Hematopoietic multipotent progenitor cell treated with erythropoietin and hydrocortisone succinate and interleukin-3 and kit ligand, for 8 days (in vitro differentiated cells): ENCODE measurements at regions not wholly inside any gene's neighbourhood (a gene's known extent, or its start where the extent isn't known, plus 50 kb on each side); places are given as distances from the start of the nearest gene placed in this dataset.
A peak's percentile ranks its signal among the peaks of the same experiment; 100 is the strongest.

Source experiments
- DNase-seq: peaks from one replicate; pipeline ENCODE4 v3.0.0-alpha.2; 2015

GRCh38 chr1:87196110-87196827 lies 132.4 kb upstream of the LMO4 start:
- DNase-seq = no peak

DNA sequence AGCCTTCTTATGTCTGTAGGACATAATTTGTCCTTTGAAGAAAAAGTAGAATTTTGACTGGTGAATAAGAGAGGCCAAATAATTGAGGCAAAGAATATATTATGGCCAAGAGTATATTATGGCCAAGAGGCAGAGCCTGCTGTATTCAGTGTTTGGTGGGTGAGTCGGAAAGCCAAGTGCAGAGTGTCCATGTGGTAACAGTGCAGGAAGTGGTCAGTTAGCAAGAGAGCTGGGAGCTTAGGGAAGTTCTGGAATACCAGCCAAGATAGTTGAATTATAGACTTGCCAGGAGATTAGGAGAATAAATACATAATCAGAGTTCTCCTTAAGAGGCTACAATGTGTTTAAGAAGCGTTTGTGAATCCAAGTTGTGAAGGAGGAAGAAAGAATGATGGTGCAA lies 131.5 kb upstream of the LMO4 start:
- DNase-seq = no peak

GRCh38 chr1:87197641-87198040 lies 131.0 kb upstream of the LMO4 start:
- no peak for DNase-seq

DNA sequence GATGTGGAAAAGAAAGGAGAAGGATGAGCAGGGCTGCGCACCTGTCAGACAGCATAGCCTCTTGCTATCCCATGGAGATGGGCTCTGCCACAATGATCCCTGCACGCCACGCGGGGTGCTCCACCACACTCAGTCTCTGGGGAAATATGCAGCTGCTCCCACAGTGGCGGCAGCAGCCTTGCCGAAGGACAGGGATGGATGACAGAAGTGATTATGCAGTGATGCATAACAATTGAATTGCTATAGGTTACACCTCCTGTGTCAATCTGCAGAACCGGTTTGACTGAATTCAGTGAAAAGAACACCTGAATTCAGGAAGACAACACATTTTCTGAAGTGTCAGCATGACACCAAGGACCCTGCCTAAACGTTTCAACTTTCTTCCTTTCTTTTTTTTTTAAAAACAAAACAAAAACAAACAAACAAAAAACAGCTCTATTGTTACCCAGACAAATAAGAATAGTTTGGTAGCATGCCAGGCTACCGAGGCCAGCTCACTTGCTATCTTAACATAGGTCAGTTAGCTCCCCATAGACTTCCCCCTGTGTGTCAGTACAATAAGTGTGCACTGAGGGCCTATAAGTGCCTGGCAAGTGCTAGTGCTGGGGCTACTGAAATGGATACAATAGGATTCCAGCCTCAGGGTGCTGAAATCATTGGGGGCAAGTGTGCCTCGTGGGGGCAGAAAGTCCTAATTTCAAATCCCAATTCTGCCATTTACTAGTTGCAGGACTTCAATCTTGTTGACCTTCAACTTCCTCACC lies 127.6 kb upstream of the LMO4 start:
- DNase-seq = no peak

DNA sequence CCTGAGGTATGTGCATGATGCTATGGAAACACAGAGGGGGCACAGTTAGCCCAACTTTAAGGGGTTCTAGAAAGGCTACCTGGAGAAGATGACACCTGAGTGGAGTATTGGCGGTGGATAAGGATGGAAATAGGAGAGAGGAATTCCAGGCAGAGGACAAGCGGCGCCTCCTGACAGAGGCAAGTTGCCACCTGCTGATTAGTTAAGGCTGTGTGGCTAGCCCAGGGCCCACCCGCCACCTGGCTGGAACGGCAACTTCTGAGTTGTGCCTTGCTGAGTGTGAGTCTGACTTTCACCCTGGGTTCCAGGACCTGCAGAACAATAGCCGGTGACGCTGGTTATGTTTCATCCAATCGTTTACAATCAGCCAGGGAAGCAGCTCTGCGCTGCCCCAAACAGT lies 126.9 kb upstream of the LMO4 start:
- no peak for DNase-seq

GRCh38 chr1:87202451-87202850 lies 126.2 kb upstream of the LMO4 start:
- no peak for DNase-seq

GRCh38 chr1:87202922-87203655 lies 125.6 kb upstream of the LMO4 start:
- DNase-seq = peak; percentile 42

GRCh38 chr1:87203904-87204303 lies 124.8 kb upstream of the LMO4 start:
- DNase-seq = no peak

GRCh38 chr1:87204441-87204840 lies 124.2 kb upstream of the LMO4 start:
- DNase-seq = no peak

DNA sequence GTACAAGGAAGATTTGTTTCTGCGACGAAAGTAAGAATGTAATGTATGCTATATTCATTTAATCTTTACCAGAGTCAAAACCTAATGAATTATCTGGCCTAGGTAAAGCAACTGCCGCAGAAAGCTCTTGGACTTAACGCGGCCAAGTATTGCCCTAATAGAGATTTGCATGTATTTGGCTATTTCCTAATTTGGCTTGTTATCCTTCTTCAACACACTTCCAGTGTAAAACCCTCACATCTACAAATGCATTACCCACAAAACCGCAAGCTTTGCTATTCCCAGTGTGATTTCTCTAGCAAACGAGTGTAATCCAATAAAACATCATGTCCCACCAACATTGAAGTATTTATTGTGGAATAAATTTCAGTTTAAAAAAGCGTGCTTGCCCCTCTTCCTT lies 123.8 kb upstream of the LMO4 start:
- peak; percentile 31 for DNase-seq

DNA sequence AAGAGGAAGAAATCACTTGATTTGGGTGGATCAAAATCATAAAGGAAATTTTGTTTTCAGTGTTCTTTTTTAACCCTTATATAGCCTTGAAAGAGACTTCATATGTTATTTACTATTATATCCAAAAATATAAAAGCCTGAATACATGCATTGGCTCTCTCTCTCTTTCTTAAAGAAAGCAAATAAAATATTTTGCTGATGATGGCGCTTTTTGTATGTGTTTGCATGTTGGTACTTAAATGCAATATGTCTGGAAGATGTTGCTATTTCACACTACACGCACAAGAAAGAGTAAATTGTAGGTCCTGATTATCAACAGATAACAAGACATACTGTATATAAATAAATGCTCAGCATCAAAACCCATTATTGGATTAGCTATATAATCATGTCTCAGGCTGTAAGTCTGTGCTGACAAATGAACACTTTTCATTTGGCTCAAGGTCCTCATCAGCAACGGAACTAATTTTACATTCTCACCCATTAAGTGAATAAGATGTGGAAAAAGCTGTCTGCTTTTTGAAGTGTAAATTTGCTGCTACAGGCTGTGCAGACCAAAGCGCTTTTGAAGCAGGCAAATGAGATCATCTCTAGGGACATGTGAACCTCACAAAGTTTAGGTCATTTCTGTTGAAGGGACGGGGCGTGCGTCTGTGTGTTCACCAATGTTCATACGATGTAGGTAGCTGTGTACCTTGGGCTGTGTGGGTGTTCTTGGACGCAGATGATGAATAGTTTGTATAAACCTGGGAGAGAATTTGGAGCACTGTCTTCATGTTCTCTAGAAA lies 122.4 kb upstream of the LMO4 start:
- no peak for DNase-seq

DNA sequence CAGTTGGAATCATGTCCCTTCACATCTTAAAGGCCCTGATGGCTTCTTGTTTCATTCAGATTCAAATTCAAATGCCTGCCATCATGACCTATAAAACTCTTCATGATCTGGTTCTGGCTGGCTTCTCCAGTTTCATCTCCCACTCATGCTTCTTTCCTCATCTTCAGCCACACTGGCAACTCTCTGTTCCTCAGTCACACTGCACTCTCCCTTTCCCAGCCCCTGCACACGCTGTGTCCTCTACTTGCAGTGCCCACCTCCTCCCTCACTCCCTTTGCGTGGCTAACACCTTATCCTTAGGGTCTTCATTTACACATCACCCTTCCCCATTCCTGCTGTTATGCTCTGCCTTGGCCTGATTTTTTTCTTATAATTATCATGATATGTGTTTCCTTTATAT lies 120.6 kb upstream of the LMO4 start:
- DNase-seq = no peak

DNA sequence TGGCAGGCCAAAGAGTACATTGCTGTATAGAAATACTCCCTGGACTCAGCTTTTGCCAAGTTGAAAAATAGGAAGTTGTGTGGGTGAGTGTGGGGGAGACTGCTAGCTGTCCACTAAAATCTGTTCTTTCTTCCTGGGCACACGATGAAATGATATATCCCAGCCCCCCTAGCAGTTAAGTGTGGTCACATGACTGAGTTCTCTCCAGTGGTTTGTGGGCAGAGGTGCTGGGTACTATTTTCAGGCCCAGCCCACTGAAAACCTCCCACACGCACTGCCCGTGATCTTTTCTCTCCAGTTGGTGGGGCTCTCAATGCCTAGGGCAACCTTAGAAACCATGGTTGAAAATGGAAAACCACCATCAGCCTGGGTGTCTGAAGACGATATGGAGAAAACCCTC lies 119.7 kb upstream of the LMO4 start:
- DNase-seq = no peak

GRCh38 chr1:87210151-87210550 lies 118.5 kb upstream of the LMO4 start:
- no peak for DNase-seq

GRCh38 chr1:87212431-87213134 lies 116.1 kb upstream of the LMO4 start:
- no peak for DNase-seq

DNA sequence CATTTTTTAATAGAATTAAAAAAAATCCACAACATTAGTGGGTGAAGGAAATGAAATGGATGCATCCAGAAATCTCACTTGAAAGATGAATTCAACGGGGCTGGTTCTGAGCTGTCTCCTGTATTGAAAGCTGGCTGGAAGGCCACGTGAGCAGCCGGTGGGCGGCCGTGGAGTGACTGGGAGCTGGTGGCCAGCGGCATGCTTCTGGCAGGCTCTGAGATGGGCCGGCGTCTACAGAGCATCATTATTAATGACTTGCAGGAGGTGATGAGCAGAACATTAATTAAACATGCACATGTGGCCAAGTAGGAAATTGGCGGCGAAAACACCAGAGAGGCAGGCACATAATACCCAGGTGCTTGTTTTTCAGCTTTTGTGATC lies 115.6 kb upstream of the LMO4 start:
- no peak for DNase-seq

- no peak for DNase-seq
These were observed 113.1 kb upstream of the LMO4 start for GRCh38 chr1:87215592-87215991.

GRCh38 chr1:87218618-87219017 lies 110.1 kb upstream of the LMO4 start:
- no peak for DNase-seq

- no peak for DNase-seq
These were observed 109.5 kb upstream of the LMO4 start for GRCh38 chr1:87219141-87219540.

DNA sequence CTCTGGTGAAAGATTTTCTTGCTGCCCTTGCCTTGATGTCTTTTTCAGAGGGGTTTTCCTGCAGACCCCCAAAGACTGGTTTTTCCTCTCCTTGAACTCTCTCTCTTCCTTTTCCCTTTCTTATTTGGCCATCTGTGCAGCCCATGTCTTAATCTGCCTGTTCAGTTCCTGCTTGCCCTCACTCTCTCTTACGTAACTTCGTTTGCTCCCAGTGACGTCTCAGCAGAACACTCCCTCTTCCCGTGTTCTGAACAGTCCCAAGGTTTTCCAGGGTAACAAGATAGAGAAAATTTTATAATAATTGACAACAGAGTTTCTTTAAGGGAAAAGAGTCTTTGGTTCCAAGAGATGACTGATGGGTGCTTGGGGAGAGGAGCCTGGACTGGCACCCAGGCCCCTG lies 109.1 kb upstream of the LMO4 start:
- DNase-seq = no peak

DNA sequence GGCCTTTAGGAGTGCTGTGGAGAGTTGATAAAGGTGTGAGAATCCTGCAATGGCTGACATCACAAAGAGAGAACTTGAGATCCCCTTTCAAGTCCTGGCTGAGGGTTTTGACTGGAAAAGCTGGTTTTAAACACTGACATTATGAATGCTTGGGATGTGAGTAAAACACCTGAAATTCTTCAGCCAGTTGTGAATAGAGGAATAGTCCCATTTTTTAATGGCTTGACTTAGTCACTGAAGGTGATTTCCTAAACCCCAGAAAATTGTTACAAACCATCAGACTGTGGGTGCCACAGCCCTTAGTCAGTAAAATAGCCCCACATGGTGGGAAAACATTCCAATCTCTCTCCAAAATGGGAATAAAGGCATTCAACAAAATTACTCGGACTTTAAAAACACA lies 107.7 kb upstream of the LMO4 start:
- no peak for DNase-seq

DNA sequence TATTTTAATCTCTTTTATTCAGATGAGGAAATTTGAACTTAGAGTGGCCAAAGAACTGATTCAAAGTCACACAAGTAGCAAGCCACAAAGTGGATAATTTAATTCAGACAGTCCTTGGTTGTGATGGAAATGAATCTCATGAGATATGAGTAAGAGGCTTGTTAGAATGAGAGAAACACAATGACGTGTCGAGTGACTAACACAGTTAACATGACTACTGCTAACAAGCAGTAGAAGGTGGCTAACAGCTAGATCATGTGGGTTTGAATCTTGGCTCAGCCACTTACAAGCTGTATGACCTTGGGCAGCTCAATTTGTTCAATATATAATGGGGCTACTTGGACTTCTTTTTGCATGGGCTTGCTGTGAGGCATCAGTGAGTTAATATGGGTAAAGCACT lies 104.5 kb upstream of the LMO4 start:
- DNase-seq = no peak

DNA sequence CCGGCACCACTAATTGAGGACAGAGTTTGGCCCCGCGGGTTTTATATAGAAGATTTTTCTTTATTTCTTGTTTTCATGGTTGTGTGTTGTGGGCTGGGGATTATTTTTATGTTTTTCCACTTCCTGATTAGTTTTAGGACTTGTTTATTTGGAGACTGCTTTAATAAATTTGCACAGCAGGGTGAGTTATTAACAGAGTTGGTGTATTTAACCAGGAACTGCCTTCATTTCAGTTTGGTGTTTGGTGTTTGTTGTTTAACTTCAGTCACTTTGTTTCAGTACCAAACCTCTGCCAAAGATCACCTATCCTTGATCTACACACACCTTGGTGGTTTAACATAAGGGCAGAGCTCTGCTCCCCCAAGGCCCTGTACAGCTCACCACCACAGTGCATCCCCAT lies 103.5 kb upstream of the LMO4 start:
- DNase-seq = no peak
